CD4-positive, alpha-beta T cell treated with Interferon alpha-2 for 1 hour (primary cell): ENCODE measurements at regions not wholly inside any gene's neighbourhood (a gene's known extent, or its start where the extent isn't known, plus 50 kb on each side); places are given as distances from the start of the nearest gene placed in this dataset.
"Not testable (repeated sequence)": the region's sequence is repeated elsewhere in the genome, so short reads cannot be mapped to it uniquely, and the experiment has no call there.

Source experiments
- DNase-seq, 2 donors: peaks; one replicate each; pipeline ENCODE4 v3.0.0-alpha.2; 2020 to 2022

DNA sequence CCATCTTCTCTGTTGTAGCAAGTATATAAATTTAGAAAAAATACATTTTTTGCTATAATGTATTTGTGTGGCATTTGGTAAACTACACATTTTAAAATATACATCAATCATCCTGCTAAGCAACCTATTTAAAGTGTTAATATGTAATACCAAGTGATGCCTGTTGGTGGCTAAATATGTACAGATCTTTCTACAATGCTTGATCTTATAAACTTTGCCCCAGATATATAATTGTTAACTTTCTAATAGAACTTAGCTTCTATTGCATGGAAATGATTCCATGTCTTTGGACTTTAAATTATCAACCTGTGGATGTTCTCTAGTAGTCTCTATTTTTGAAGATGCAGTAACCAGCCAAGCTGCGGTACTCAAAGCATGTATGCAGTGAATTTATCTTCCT lies 1260.4 kb upstream of the RAG2 start:
- DNase-seq: no peak

DNA sequence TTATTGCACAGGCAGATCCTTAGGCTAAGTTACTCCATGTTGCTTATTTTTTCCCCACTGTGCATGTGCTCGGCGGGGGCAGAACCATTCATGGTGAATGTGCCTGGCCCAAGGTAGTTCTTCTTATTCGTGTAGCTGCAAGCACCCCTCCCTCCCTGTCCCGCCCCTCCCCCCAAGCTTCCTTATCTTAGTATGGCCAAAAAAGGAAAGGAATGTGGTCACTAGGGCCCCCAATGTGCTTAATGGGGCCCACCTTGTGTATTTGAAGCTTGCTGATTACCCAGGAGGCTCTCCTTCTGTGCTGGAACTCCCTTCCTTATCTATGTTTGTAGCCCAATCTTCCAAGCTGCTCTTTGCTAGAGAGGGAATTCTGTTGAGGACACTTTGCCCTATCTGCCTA lies 1259.7 kb upstream of the RAG2 start:
- no peak for DNase-seq

DNA sequence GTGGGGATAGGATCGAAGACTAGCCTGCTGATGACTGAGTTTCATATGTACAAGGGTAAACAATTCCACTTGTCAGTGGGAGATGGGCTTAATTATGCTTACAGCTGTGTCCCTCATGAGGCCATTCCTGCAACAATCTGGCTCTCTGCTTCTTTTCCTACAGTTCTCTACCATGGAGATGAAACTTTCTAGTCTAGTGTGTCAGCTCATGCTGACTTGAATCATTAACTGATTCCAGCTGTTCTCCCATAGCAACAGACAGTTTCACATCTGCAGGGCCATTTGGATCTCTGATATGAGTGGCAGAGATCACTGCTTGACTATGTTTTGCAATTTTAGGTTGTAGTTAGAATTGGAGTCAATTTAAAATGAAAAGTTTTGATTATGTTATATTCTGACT lies 1251.7 kb upstream of the RAG2 start:
- DNase-seq: no peak

GRCh38 chr11:37843603-37844002 lies 1245.6 kb upstream of the RAG2 start:
- no peak for DNase-seq

DNA sequence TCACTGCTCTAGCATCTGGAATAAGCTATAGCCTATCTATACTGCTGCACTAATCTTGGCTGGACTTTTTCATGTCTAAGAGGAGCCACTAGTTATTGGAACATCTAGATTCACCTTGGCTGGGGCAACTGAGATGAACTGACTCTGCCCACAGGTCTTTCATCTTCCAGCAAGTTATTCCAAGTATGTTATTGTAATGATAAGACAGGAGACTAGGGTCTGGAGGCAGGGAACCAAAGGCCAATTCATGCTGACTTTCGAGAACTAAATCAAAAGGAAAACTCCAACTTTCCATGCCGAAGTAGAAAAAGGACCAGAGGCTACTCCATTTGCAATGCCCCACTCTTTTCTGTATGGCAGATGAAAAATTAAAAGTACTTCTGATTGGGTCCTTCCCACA lies 1243.0 kb upstream of the RAG2 start:
- DNase-seq: no peak

DNA sequence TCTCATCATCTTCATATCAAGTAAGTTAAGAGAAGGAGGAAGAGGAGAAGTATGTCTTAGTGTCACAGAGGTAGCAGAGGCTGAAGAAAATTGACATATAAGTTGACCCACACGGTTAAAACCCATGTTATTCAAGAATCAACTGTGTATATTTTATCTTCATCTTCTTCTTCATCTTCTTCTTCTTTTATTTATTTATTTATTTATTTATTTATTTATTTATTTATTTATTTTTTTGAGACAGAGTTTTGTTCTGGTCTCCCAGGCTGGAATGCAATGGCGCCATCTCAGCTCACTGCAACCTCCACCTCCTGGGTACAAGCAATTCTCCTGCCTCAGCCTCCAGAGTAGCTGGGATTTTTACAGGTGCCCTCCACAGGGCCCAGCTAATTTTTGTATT lies 1242.3 kb upstream of the RAG2 start:
- not testable (repeated sequence) for DNase-seq

- DNase-seq: no peak
Measured at GRCh38 chr11:37830529-37830928, 1232.5 kb upstream of the RAG2 start.

- no peak for DNase-seq
Measured at GRCh38 chr11:37817727-37818270, 1219.8 kb upstream of the RAG2 start.

DNA sequence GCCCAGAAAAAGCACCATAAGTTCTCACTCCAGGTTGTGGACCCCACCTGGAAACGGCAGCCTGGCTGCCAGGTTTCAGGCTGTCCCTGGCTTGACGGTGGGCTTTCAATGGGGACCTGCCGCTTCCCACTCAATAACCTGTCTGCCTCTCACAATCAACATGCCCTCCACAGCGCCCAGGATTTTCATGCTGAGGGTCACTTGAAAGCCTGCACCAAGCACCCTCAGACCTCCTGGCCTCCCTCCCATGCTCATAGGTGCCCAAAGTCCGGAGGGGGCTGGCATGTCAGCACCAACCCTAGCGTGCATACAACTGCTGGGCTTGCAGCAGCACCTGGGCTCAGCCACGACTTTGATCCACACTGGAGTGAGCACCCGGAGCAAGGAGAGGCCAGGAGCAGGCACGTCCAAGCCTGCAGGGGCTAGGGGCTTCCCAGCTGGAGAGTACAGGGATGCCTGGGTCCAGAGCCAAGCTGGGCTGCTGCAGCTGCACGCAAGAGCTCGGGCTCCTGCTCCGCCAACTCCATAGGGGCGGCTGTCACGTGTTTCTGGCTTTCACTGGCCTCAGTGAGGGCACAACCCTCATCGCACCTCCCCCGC lies 1214.3 kb upstream of the RAG2 start:
- DNase-seq: no peak

GRCh38 chr11:37811349-37811748 lies 1213.3 kb upstream of the RAG2 start:
- no peak for DNase-seq

DNA sequence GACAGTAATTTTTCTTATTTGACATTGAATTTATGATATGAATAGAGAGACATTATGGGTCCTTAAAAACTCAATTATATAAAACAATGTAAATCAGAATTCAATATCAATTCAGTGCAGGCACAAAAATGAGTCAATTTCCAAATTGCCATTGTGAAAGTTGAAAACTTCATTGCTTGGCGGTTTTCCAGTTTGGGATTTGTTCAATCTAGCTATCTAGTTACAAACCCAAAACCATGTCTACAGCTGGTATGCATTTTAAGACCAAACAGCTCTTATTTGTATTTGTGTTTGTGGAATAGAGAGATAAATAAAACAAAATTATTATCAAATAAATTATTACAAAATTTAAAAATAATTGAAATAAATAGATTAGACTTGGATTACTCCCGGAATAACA lies 1206.6 kb upstream of the RAG2 start:
- no peak for DNase-seq

DNA sequence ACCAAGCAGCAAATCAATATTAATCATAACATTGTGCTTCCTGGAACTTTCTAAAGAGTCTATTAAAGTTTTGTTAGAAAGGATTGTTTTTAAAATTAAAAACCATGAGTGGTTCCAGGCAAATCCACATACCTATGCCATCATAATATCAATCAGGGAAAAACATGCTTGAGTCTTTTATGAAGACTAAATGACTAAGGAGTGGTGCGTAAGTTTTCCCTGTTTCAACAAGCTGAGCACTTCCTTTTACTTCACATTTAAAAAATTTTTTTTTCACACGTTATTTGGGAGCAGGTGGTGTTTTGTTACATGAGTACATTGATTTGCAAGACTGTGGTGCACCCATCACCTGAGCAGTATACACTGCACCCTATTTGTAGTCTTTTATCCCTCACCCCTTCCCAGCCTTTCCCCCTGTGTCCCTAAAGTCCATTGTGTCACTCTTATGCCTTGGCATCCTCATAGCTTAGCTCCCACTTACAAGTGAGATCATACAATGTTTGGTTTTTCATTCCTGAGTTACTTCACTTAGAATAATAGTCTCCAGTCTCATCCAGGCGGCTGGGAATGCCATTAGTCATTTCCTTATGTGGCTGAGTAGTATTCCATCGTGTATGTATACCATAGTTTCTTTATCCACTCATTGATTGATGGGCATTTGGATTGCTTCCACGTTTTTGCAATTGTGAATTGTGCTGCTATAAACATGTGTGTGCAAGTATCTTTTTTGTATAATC lies 1190.3 kb upstream of the RAG2 start:
- DNase-seq: no peak

GRCh38 chr11:37786214-37786755 lies 1188.2 kb upstream of the RAG2 start:
- no peak for DNase-seq

- DNase-seq: no peak
Measured at GRCh38 chr11:37774441-37774840, 1176.4 kb upstream of the RAG2 start.

DNA sequence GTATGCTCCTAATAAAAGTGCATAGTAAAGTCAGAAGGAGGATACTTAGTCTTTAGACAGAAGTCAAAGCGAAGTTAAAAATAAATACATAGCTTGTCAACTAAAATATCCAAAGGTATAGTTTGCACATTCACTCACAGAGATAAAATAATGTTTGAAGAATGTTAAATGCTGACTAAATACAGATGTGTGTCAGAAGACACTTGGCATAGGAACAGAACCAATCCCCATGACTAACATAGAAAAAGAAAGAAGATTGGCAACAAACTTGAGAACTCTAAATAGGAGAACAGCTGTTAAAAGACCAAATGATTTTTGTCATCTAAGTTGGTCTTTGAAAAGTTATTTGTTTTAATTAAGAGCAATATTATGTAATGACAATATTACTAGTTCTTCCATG lies 1172.1 kb upstream of the RAG2 start:
- DNase-seq: no peak

DNA sequence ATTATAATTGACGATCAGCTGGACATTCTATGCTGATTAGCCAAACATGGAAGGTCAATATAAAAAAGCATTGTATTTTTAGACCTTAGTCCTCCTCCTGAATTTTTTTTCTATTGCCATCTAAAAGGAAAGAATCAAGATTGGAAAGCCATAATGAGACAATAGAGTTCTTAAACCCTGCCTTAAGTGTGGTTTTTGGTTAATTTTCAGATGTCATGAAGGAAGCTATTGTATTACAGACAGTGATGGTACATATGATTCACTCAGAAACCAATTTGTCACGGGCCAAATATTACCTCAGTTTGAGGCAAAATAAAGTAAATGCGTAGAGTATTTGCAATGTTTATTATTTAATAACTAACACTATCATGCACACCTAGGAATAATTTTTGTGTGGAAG lies 1164.0 kb upstream of the RAG2 start:
- DNase-seq: no peak

DNA sequence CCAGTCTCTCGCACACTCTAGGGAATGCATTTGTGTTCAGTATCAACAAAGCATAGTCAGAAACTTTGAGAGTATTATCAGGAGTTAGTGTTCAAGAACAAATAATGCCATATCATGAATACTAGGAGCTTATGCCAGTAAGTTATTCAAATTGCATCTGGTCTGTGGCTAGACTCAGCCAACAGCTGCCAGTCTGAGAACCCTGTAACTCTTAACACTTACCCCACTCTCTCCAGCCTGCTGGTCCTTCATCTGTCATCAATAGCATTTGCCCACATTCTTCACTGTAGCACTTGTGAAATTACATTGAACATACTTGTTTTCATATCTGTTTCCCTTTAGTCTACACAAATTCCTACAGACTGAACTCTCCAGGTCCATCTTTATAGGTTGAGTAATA lies 1157.5 kb upstream of the RAG2 start:
- no peak for DNase-seq

DNA sequence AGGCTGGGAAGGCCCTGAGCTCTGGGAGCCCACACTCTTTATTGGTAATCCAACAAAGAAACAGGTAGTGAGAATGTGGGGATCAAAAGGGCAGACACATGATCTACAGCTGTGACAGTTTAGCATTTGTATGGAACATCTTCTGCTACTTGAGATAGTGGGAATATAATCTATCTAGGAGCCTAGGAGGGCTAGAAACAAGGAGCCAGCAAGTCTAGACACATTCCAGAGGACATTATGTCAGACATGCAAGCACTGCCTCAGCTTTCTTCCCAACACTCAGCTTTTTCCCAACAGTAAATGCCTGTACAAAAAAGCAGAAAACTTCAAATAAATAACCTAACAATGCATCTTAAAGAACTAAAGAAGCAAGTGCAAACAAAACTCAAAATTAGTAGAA lies 1150.6 kb upstream of the RAG2 start:
- DNase-seq: no peak

DNA sequence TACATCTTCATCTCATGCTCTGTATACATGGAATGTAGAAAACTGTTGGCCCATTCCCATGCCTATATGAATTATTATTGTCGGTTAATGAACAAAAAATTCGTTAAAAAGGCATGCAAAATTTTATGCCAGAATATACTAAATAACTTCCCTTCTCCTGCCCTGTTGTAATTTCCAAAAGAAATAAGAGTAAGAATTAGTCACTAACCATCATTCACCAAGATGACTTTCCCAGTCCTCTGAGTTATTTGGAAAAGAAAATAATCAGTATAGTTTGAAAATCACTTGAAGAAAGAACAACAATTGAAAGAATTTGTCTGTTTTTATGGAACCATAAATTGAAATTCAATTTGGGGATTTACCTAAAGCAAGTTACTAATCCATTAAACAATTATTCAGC lies 1149.1 kb upstream of the RAG2 start:
- no peak for DNase-seq

GRCh38 chr11:37727371-37727770 lies 1129.3 kb upstream of the RAG2 start:
- DNase-seq: no peak

DNA sequence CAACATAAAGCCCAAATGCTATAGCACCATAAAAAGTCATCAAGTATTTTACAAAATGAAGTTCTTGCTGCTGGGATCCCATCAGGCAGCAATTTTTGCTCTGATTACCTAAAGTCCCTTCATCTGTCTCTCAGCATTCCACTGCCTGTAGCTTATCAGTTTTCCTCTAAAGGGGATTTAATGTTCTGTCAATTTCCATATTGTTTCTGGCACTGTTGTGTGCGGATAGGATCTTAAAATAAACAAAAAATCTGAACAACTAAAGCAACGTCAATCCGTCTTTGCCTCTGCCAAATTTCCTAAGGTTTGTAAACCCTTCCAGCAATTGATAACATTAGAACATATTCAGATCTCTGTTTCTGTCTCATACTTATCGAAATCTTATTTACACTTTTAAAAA lies 1126.3 kb upstream of the RAG2 start:
- no peak for DNase-seq

- no peak for DNase-seq
Measured at GRCh38 chr11:37721485-37721884, 1123.4 kb upstream of the RAG2 start.

- DNase-seq: no peak
Measured at GRCh38 chr11:37718431-37718999, 1120.5 kb upstream of the RAG2 start.

GRCh38 chr11:37712251-37712650 lies 1114.2 kb upstream of the RAG2 start:
- no peak for DNase-seq
